Astrocyte of the spinal cord (primary cell): ENCODE measurements at regions not wholly inside any gene's neighbourhood (a gene's known extent, or its start where the extent isn't known, plus 50 kb on each side); places are given as distances from the start of the nearest gene placed in this dataset.
A peak's percentile ranks its signal among the peaks of the same experiment; 100 is the strongest.

Experiments used
- DNase-seq: peaks from one replicate; pipeline ENCODE4 v3.0.0; 2011; ENCODE audit warnings: low read depth, low spot score
- H3K4me3 ChIP-seq: 2 replicates; pipeline ENCODE4 v1.5.1; 2011; ENCODE audit warnings: low read depth, mild to moderate bottlenecking, low read length, moderate library complexity
- CTCF ChIP-seq: IDR thresholded peaks from 2 replicates; pipeline ENCODE4 v1.5.1; 2012; ENCODE audit warnings: low read depth, mild to moderate bottlenecking, low read length, inconsistent platforms
- in situ Hi-C: cut with HindIII; loops from 2 replicates; pipeline ENCODE4 v1.10.0; 2017; ENCODE audit warnings: low sequenced_read_pairs

GRCh38 chr14:98262566-98262965 is 1009.4 kb downstream of the BCL11B start:
- in situ Hi-C loops, result no loop called here
- no peak for DNase-seq
- no peak overlapping the region for H3K4me3 ChIP-seq
- no peak for TF ChIP-seq CTCF

- TF ChIP-seq CTCF, result no peak
- no peak overlapping the region for H3K4me3 ChIP-seq
- no peak for DNase-seq
- in situ Hi-C loops, result no loop called here
These were observed 1002.5 kb downstream of the BCL11B start for GRCh38 chr14:98269533-98269932.

GRCh38 chr14:98270201-98270600 is 1001.8 kb downstream of the BCL11B start:
- in situ Hi-C loops, result no loop called here
- TF ChIP-seq CTCF, result no peak
- DNase-seq, result peak; percentile 14
- H3K4me3 ChIP-seq, result no peak overlapping the region

GRCh38 chr14:98274596-98274995 is 997.4 kb downstream of the BCL11B start:
- H3K4me3 ChIP-seq, result no peak overlapping the region
- TF ChIP-seq CTCF, result no peak
- no peak for DNase-seq
- in situ Hi-C loops, result no loop called here

- in situ Hi-C loops, result no loop called here
- TF ChIP-seq CTCF, result no peak
- H3K4me3 ChIP-seq, result no peak overlapping the region
- DNase-seq, result no peak
These were observed 993.2 kb downstream of the BCL11B start for GRCh38 chr14:98278800-98279199.

- H3K4me3 ChIP-seq, result no peak overlapping the region
- in situ Hi-C loops, result no loop called here
- no peak for DNase-seq
- TF ChIP-seq CTCF, result no peak
These were observed 991.6 kb downstream of the BCL11B start for GRCh38 chr14:98280436-98280835.

GRCh38 chr14:98288825-98289224 is 983.2 kb downstream of the BCL11B start:
- H3K4me3 ChIP-seq, result no peak overlapping the region
- DNase-seq, result no peak
- in situ Hi-C loops, result no loop called here
- no peak for TF ChIP-seq CTCF
